GM23338 (cell line): ENCODE measurements at regions not wholly inside any gene's neighbourhood (a gene's known extent, or its start where the extent isn't known, plus 50 kb on each side); places are given as distances from the start of the nearest gene placed in this dataset.

ENCODE experiments used
- ATAC-seq: fragments of 200-7000 bp; cut with Tn5 transposase; 3 replicates; pipeline ENCODE4 v1.9.1; 2020
- DNase-seq: peaks from one replicate; pipeline ENCODE4 v3.0.0-alpha.2; 2015; ENCODE audit warnings: low spot score
- H2AFZ ChIP-seq: fragments of 200-600 bp; sonication (generic); 2 replicates; pipeline ENCODE4 v1.8.0; 2016; ENCODE audit warnings: antibody characterized with exemption, mild to moderate bottlenecking, moderate library complexity
- H3F3A ChIP-seq: fragments of 200-600 bp; sonication (generic); replicated peaks from 2 replicates; pipeline ENCODE4 v1.8.0; 2017; ENCODE audit warnings: antibody characterized with exemption, mixed run types, low read depth
- H3K27ac ChIP-seq: fragments of 200-600 bp; sonication (generic); 2 replicates; pipeline ENCODE4 v1.6.1; 2016; ENCODE audit warnings: low read depth
- H3K27me3 ChIP-seq: fragments of 200-600 bp; sonication (generic); 2 replicates; pipeline ENCODE4 v1.8.0; 2016; ENCODE audit warnings: mild to moderate bottlenecking, mixed run types, moderate library complexity; ENCODE audit not compliant: insufficient read depth
- H3K36me3 ChIP-seq: fragments of 200-600 bp; sonication (generic); 2 replicates; pipeline ENCODE4 v1.8.0; 2016; ENCODE audit warnings: mild to moderate bottlenecking; ENCODE audit not compliant: insufficient read depth
- H3K4me1 ChIP-seq: fragments of 200-600 bp; sonication (generic); 2 replicates; pipeline ENCODE4 v1.8.0; 2016; ENCODE audit warnings: mild to moderate bottlenecking, moderate library complexity; ENCODE audit not compliant: insufficient read depth
- H3K4me2 ChIP-seq: fragments of 200-600 bp; sonication (generic); 2 replicates; pipeline ENCODE4 v1.7.1; 2017; ENCODE audit warnings: mixed run types
- H3K4me3 ChIP-seq: fragments of 200-600 bp; sonication (generic); 2 replicates; pipeline ENCODE4 v1.6.1; 2016; ENCODE audit warnings: mixed run types
- H3K79me2 ChIP-seq: fragments of 200-600 bp; sonication (generic); replicated peaks from 2 replicates; pipeline ENCODE4 v1.8.0; 2017; ENCODE audit warnings: mild to moderate bottlenecking; ENCODE audit not compliant: insufficient read depth
- H3K9me2 ChIP-seq: fragments of 200-600 bp; sonication (generic); 2 replicates; pipeline ENCODE4 v1.8.0; 2017; ENCODE audit not compliant: insufficient read depth
- H4K20me1 ChIP-seq: fragments of 200-600 bp; sonication (generic); replicated peaks from 2 replicates; pipeline ENCODE4 v1.8.0; 2017; ENCODE audit warnings: mild to moderate bottlenecking; ENCODE audit not compliant: insufficient read depth
- H3K27ac Mint-ChIP-seq: 2 replicates; pipeline ENCODE4 v1.8.0; 2020; ENCODE audit warnings: inconsistent platforms, mild to moderate bottlenecking, moderate library complexity, mixed read lengths
- H3K27me3 Mint-ChIP-seq: 3 replicates; pipeline ENCODE4 v1.8.0; 2022; ENCODE audit warnings: low read depth, mild to moderate bottlenecking, moderate library complexity, mixed read lengths, inconsistent platforms; ENCODE audit not compliant: insufficient read depth, poor library complexity
- H3K36me3 Mint-ChIP-seq: 3 replicates; pipeline ENCODE4 v1.8.0; 2021; ENCODE audit warnings: low read depth, mild to moderate bottlenecking, inconsistent platforms, moderate library complexity, mixed read lengths
- H3K4me1 Mint-ChIP-seq: 3 replicates; pipeline ENCODE4 v1.8.0; 2020; ENCODE audit warnings: mild to moderate bottlenecking, inconsistent platforms, mixed read lengths
- H3K4me3 Mint-ChIP-seq: 3 replicates; pipeline ENCODE4 v1.8.0; 2021; ENCODE audit warnings: moderate library complexity, mild to moderate bottlenecking, inconsistent platforms, mixed read lengths
- H3K9me3 Mint-ChIP-seq: 3 replicates; pipeline ENCODE4 v1.8.0; 2020; ENCODE audit warnings: moderate library complexity, mild to moderate bottlenecking, inconsistent platforms, mixed read lengths
- ETS1 ChIP-seq: IDR thresholded peaks from 2 replicates; pipeline ENCODE4 v1.6.1; 2016; ENCODE audit warnings: antibody characterized with exemption
- JUNB ChIP-seq: IDR thresholded peaks from one replicate; pipeline ENCODE4 v1.6.1; 2016; ENCODE audit warnings: antibody characterized with exemption; ENCODE audit not compliant: unreplicated experiment
- NANOG ChIP-seq: IDR thresholded peaks from 2 replicates; pipeline ENCODE4 v1.6.1; 2016; ENCODE audit warnings: antibody characterized with exemption, borderline replicate concordance
- POLR2AphosphoS5 ChIP-seq: IDR thresholded peaks from 2 replicates; pipeline ENCODE4 v1.6.1; 2016; ENCODE audit warnings: antibody characterized with exemption, low read depth
- REST ChIP-seq: IDR thresholded peaks from one replicate; pipeline ENCODE4 v1.6.1; 2018; ENCODE audit warnings: antibody characterized with exemption; ENCODE audit not compliant: unreplicated experiment
- STAT1 ChIP-seq: IDR thresholded peaks from one replicate; pipeline ENCODE4 v1.6.1; 2016; ENCODE audit warnings: antibody characterized with exemption; ENCODE audit not compliant: unreplicated experiment
- ZNF114 ChIP-seq: fragments of 250-450 bp; sonication (Bioruptor Pico); IDR thresholded peaks from 2 replicates; pipeline ENCODE4 v1.5.0; 2020; ENCODE audit warnings: mild to moderate bottlenecking, moderate library complexity
- ZNF331 ChIP-seq: fragments of 250-450 bp; sonication (Bioruptor Pico); IDR thresholded peaks from 2 replicates; pipeline ENCODE4 v1.5.0; 2020; ENCODE audit warnings: low read depth, mild to moderate bottlenecking, moderate library complexity
- ZNF462 ChIP-seq: fragments of 250-450 bp; sonication (Bioruptor Pico); IDR thresholded peaks from 2 replicates; pipeline ENCODE4 v1.5.0; 2020; ENCODE audit warnings: mild to moderate bottlenecking, moderate library complexity

GRCh38 chr2:236990552-236990951 lies 95.1 kb upstream of the COPS8 start (continued):
- TF ChIP-seq REST (no peak), ETS1 (no peak), STAT1 (no peak), ZNF331 (CRISPR knock-in tag) (no peak), NANOG (no peak), POLR2AphosphoS5 (no peak), ZNF114 (CRISPR knock-in tag) (no peak)

GRCh38 chr2:236991874-236992273 lies 93.8 kb upstream of the COPS8 start:
- Mint-ChIP-seq H3K4me3 (no peak overlapping the region), H3K4me1 (peaks cover 23% of the 10 kb centered on the region; the same call in 2 of the 3 replicates), H3K9me3 (no peaks in the 10 kb centered on the region), H3K36me3 (no peaks in the 10 kb centered on the region), H3K27me3 (peaks cover 3% of the 10 kb centered on the region), H3K27ac (no peak overlapping the region)
- ATAC-seq = no peak
- Histone ChIP-seq H3K36me3 (no peaks in the 10 kb centered on the region), H3K4me1 (peaks cover 25% of the 10 kb centered on the region), H3K9me2 (0 out of 2 replicates have a peak, but pooled peaks cover 3% of the 10 kb centered on the region), H3K79me2 (no peaks in the 10 kb centered on the region), H3K4me3 (no peak overlapping the region), H3K27ac (no peak overlapping the region), H3K4me2 (no peak overlapping the region), H2AFZ (no peak overlapping the region), H4K20me1 (no peaks in the 10 kb centered on the region), H3F3A (no peaks in the 10 kb centered on the region), H3K27me3 (no peaks in the 10 kb centered on the region)
- DNase-seq = no peak
- TF ChIP-seq ZNF462 (CRISPR knock-in tag) (no peak), NANOG (no peak), POLR2AphosphoS5 (no peak), ZNF114 (CRISPR knock-in tag) (no peak), REST (no peak), JUNB (no peak)
